Naive B cell (primary cell): ENCODE measurements at regions not wholly inside any gene's neighbourhood (a gene's known extent, or its start where the extent isn't known, plus 50 kb on each side); places are given as distances from the start of the nearest gene placed in this dataset.

Experiments
- ATAC-seq, 2 donors: fragments of 150-1000 bp; cut with Tn5 transposase; 2 replicates each; pipeline ENCODE4 v1.10.0; 2021; ENCODE audit warnings: low read depth in 2 of 2, mild to moderate bottlenecking in 2 of 2, moderate library complexity in 2 of 2
- DNase-seq: peaks from one replicate; pipeline ENCODE4 v3.0.0; 2022
- H3K27ac Mint-ChIP-seq, 6 donors: one replicate each; pipeline ENCODE4 v1.8.0; 2020 to 2022; ENCODE audit warnings: mild to moderate bottlenecking in 6 of 6, mixed read lengths in 6 of 6, moderate library complexity in 5 of 6, inconsistent platforms in 2 of 6
- H3K27me3 Mint-ChIP-seq, 3 donors: one replicate each; pipeline ENCODE4 v1.8.0; 2021 to 2022; ENCODE audit warnings: mixed read lengths in 3 of 3, mild to moderate bottlenecking in 1 of 3
- H3K36me3 Mint-ChIP-seq, 2 donors: one replicate each; pipeline ENCODE4 v1.8.0; 2020 to 2022; ENCODE audit warnings: mixed read lengths in 2 of 2, inconsistent platforms in 1 of 2, mild to moderate bottlenecking in 1 of 2
- H3K4me1 Mint-ChIP-seq, 3 donors: one replicate each; pipeline ENCODE4 v1.8.0; 2020 to 2022; ENCODE audit warnings: mixed read lengths in 3 of 3, inconsistent platforms in 1 of 3, mild to moderate bottlenecking in 1 of 3, moderate library complexity in 1 of 3
- H3K4me3 Mint-ChIP-seq, 8 donors: one replicate each; pipeline ENCODE4 v1.8.0; 2020 to 2022; ENCODE audit warnings: mild to moderate bottlenecking in 8 of 8, mixed read lengths in 8 of 8, moderate library complexity in 8 of 8, inconsistent platforms in 2 of 8
- H3K9me3 Mint-ChIP-seq, 7 donors: one replicate each; pipeline ENCODE4 v1.8.0; 2020 to 2022; ENCODE audit warnings: mixed read lengths in 7 of 7, mild to moderate bottlenecking in 5 of 7, inconsistent platforms in 2 of 7, moderate library complexity in 1 of 7

DNA sequence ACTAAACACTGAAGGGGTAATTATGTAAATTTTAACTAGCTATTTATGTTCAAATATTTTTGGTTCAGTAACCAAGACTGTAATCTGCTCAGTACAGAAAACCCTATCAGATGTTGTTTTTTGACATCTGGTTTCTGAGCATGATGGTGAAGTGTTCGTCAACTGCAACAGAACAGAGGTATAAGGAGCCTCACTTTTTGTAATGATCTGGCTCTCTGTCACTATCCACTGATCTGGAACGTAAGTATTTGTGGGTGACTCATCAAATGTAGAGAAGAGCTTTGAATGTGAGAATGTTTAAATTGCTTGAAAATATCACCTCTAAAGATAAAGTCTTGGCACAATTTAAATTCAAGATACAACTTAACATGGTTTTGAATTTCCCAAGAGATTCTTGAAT lies 213.6 kb upstream of the FAM98A start:
- Mint-ChIP-seq H3K4me3 (no peak overlapping the region), H3K4me1 (no peaks in the 10 kb centered on the region), H3K9me3 (peaks cover 0 to 3% (median 0%) of the 10 kb centered on the region in 7 donors), H3K27ac (no peak overlapping the region), H3K27me3 (peaks cover 0 to 3% (median 0%) of the 10 kb centered on the region in 3 donors), H3K36me3 (no peaks in the 10 kb centered on the region)
- ATAC-seq: no peak
- no peak for DNase-seq

- ATAC-seq (no peak), DNase-seq (no peak)
- peaks cover 0 to 3% (median 0%) of the 10 kb centered on the region in 3 donors for H3K27me3 Mint-ChIP-seq
- H3K27ac Mint-ChIP-seq: no peak overlapping the region
- no peaks in the 10 kb centered on the region for H3K9me3 Mint-ChIP-seq
- H3K4me1 Mint-ChIP-seq: no peaks in the 10 kb centered on the region
- no peak overlapping the region for H3K4me3 Mint-ChIP-seq
- no peaks in the 10 kb centered on the region for H3K36me3 Mint-ChIP-seq
Observed at GRCh38 chr2:33810046-33810835, 211.1 kb upstream of the FAM98A start.

DNA sequence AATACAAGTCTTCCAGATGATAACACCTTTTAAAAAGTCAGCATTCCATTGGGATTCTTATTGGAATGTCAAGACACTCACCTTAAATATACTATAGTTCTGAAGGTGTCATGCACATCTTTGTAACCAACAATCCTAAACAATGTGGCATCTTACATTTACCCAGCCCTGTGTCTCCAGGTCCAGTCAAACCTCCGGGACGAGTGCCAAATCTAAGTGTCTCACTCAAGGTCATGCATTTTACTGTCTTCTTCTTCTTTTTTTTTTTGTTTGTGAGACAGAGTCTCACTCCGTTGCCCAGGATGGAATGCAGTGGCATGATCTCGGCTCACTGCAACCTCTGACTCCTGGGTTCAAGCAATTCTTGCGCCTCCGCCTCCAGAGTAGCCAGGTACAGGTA lies 206.9 kb upstream of the FAM98A start:
- ATAC-seq (no peak), DNase-seq (no peak)
- Mint-ChIP-seq H3K4me1 (no peaks in the 10 kb centered on the region), H3K27me3 (no peaks in the 10 kb centered on the region), H3K27ac (no peak overlapping the region), H3K4me3 (no peak overlapping the region), H3K36me3 (no peaks in the 10 kb centered on the region), H3K9me3 (no peaks in the 10 kb centered on the region)

- H3K27ac Mint-ChIP-seq: peak overlapping the region in 1 of 6 donors; percentile 11
- no peak for ATAC-seq
- no peaks in the 10 kb centered on the region for H3K27me3 Mint-ChIP-seq
- no peaks in the 10 kb centered on the region for H3K4me1 Mint-ChIP-seq
- no peaks in the 10 kb centered on the region for H3K9me3 Mint-ChIP-seq
- no peak overlapping the region for H3K4me3 Mint-ChIP-seq
- no peaks in the 10 kb centered on the region for H3K36me3 Mint-ChIP-seq
- DNase-seq: no peak
Observed at GRCh38 chr2:33804155-33804554, 205.1 kb upstream of the FAM98A start.

GRCh38 chr2:33796511-33796910 lies 197.4 kb upstream of the FAM98A start:
- Mint-ChIP-seq H3K27ac (no peak overlapping the region), H3K27me3 (peaks cover 0 to 10% (median 5%) of the 10 kb centered on the region in 3 donors), H3K36me3 (no peaks in the 10 kb centered on the region), H3K4me3 (no peak overlapping the region), H3K4me1 (no peaks in the 10 kb centered on the region), H3K9me3 (peaks cover 0 to 8% (median 3%) of the 10 kb centered on the region in 7 donors)
- DNase-seq: no peak
- ATAC-seq: no peak

DNA sequence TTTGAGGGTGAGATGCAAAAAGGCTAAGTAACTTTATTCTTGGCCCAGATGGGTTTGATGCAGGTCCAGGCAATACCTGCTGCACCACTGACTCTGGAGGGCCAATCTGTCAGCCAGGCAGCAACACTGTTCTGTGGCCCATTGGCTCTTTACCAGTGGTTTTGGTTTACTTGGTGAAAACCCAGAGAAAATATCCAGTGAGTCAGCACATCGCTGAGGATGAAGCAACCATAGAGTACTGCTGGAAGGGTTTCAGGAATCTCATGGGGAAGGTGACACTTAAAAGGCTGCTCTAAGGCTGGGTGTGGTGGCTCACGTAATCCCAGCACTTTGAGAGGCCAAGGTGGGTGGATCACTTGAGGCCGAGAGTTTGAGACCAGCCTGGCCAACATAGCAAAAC lies 192.5 kb upstream of the FAM98A start:
- H3K27ac Mint-ChIP-seq: no peak overlapping the region
- H3K4me3 Mint-ChIP-seq: no peak overlapping the region
- no peak for ATAC-seq

DNA sequence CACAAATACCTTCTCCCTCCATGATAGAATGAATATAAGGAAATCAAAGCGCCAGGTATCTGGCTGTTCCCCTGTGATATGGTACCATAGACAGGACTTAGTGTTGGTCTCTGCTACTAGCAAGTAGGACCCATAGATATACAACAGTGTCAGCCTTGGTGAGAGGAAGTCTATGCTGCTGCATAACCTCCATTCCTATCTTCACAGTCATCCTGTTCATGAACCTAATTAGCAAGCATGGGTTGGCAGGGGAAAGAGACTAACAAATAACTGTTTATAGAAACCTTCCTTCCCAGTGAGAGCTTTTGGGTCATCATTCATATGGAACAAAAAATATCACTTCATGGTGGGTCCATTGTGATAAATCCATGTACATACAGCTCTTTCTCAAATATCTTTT lies 188.9 kb upstream of the FAM98A start:
- Mint-ChIP-seq H3K9me3 (peaks cover 0 to 8% (median 0%) of the 10 kb centered on the region in 7 donors), H3K27ac (no peak overlapping the region), H3K4me1 (peaks cover 10 to 18% (median 16%) of the 10 kb centered on the region in 3 donors), H3K36me3 (no peaks in the 10 kb centered on the region), H3K27me3 (peaks cover 0 to 9% (median 5%) of the 10 kb centered on the region in 3 donors), H3K4me3 (no peak overlapping the region)
- DNase-seq (no peak), ATAC-seq (no peak)

More for the DNA sequence above, 192.5 kb upstream of the FAM98A start:
- Mint-ChIP-seq H3K9me3 (peaks cover 0 to 8% (median 0%) of the 10 kb centered on the region in 7 donors), H3K36me3 (no peaks in the 10 kb centered on the region), H3K27me3 (peaks cover 0 to 10% (median 5%) of the 10 kb centered on the region in 3 donors), H3K4me1 (no peaks in the 10 kb centered on the region)
- DNase-seq: no peak

DNA sequence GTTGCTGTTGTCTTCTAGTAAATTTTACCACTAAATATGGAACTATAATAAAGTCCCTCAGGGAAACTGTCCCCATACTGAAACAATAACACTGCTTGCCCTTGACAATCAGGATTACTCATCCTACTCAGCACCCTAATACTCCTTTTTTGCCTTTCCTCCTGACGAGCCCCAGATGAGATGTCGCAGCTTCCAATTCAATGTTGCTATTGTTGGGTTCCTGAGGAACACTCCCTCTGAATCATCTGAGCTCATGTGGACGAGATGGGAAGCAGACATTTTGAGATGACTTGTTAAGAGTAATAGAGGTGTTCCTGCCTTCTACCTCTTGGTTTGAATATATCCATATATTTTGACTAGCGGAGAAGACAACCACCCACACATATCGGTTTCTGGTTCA lies 187.8 kb upstream of the FAM98A start:
- H3K4me1 Mint-ChIP-seq: peaks cover 10 to 18% (median 16%) of the 10 kb centered on the region in 3 donors
- no peak for DNase-seq
- H3K27me3 Mint-ChIP-seq: no peaks in the 10 kb centered on the region
- H3K36me3 Mint-ChIP-seq: no peaks in the 10 kb centered on the region
- no peak overlapping the region for H3K4me3 Mint-ChIP-seq
- ATAC-seq: no peak
- no peaks in the 10 kb centered on the region for H3K9me3 Mint-ChIP-seq
- H3K27ac Mint-ChIP-seq: no peak overlapping the region

DNA sequence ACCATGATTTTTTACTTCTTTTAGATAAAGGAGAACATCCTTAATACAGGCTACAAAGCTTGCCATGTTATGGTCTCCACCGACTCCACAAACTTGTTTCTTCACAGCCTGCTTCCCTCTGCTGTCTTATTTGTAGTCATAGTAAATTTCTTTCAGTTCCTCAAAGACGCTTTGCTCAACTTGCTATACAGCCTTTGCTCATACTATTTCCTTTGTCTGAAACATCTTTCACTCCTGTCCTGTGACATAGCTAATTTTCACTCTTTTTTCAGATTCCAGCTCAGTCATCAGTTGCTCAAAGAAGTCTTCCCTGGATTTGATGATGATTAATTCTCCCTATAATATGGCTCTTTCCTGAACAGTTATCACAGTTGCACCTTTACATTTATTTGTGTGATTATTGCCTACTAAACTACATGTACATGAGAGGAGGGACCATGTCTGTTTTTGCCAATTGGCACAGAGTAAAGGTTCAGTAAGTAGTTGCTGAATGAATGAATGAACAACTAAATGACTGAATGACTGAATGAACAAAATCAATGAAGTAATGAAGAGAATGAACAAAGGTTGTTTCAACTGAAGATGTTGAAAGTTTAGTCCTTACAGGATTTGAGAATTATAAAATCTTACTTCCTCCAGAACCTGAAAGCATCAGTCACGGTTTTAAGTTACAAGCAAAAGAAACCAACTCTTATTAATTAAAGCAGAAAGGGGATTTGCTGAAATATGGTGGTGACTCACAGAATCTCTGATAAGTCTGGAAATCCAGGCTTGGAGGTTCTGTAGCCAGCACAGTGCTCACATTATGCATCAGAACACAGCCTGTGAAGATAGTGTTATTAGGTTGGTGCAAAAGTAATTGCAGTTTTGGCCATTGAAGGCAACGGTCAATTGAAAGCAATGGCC lies 186.4 kb upstream of the FAM98A start:
- peaks cover 0 to 3% (median 0%) of the 10 kb centered on the region in 3 donors for H3K27me3 Mint-ChIP-seq
- H3K36me3 Mint-ChIP-seq: no peaks in the 10 kb centered on the region
- H3K4me3 Mint-ChIP-seq: no peak overlapping the region
- no peaks in the 10 kb centered on the region for H3K9me3 Mint-ChIP-seq
- H3K4me1 Mint-ChIP-seq: peaks cover 10 to 18% (median 16%) of the 10 kb centered on the region in 3 donors
- ATAC-seq (peak; percentile 37 to 52), DNase-seq (no peak)
- peak overlapping the region in 2 of 6 donors; percentile 0 to 16 for H3K27ac Mint-ChIP-seq

DNA sequence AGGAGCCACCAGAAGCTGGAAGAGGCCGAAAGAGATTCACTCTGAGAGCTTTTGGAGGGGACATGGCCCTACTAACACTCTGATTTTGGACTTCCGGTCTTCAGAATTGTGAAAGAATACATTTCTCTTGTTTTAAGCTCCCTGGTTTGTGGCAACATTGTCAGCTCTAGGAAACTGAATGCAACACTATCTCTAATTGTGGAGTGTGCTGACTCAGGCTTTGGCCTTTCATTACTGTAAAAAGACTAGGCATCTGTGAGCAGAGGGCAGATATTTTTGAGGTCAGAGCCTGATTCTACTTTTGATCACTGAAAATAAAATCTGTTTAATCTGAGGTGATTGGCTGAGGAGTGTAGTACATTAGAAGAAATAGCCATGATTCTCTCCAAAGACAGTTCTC lies 185.4 kb upstream of the FAM98A start:
- no peak for DNase-seq
- H3K4me1 Mint-ChIP-seq: peaks cover 10 to 18% (median 16%) of the 10 kb centered on the region in 3 donors
- H3K4me3 Mint-ChIP-seq: no peak overlapping the region
- no peaks in the 10 kb centered on the region for H3K9me3 Mint-ChIP-seq
- H3K36me3 Mint-ChIP-seq: no peaks in the 10 kb centered on the region
- peak overlapping the region in 1 of 6 donors; percentile 0 for H3K27ac Mint-ChIP-seq
- ATAC-seq: no peak
- peaks cover 0 to 4% (median 0%) of the 10 kb centered on the region in 3 donors for H3K27me3 Mint-ChIP-seq

DNA sequence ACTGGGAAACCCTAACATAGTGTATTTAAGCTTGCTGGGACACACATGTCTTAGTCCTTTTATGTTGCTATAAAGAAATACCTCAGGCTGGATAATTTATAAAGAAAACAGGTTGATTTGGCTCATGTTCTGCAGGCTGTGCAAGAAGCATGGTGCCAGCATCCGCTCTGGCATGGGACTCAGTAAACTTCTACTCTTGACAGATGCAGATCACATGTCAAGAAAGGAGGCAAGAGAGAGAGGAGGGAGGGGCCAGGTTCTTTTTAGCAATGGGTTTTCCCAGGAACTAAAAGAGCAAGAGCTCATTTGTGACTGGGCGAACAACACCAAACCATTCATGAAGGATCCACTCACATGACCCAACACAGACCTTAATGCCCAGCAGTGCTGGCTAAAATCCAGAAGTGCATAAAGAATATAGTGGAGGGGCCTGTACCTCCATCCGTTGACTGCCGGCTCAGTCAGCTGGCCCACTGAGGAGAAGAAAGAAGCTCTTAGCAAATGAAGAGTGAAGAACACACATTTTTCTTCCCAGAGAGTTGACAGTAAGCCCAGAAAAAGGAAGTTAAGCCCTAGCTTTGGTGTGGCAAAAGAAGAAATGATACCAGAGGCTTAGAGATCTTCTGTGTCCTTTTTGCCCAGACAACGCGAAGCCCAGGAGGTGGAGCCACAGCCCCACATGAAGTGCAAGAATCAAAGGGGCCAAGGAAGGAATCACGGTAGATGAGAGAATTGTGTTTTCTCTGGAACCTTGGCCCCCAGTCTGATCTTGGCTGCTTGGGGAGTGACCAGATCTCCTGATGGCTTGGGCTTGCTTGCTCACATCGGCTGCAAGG lies 183.5 kb upstream of the FAM98A start:
- Mint-ChIP-seq H3K27me3 (peaks cover 0 to 4% (median 0%) of the 10 kb centered on the region in 3 donors), H3K36me3 (no peaks in the 10 kb centered on the region), H3K4me3 (no peak overlapping the region), H3K27ac (peak overlapping the region in 1 of 6 donors; percentile 12), H3K9me3 (no peaks in the 10 kb centered on the region), H3K4me1 (peaks cover 10 to 18% (median 16%) of the 10 kb centered on the region in 3 donors)
- DNase-seq: no peak
- no peak for ATAC-seq

GRCh38 chr2:33777786-33778185 lies 178.7 kb upstream of the FAM98A start:
- DNase-seq: no peak
- H3K27me3 Mint-ChIP-seq: peaks cover 0 to 7% (median 0%) of the 10 kb centered on the region in 3 donors
- no peak overlapping the region for H3K27ac Mint-ChIP-seq
- peaks cover 0 to 8% (median 0%) of the 10 kb centered on the region in 7 donors for H3K9me3 Mint-ChIP-seq
- no peak overlapping the region for H3K4me3 Mint-ChIP-seq
- H3K4me1 Mint-ChIP-seq: no peaks in the 10 kb centered on the region
- ATAC-seq: no peak
- no peaks in the 10 kb centered on the region for H3K36me3 Mint-ChIP-seq

DNA sequence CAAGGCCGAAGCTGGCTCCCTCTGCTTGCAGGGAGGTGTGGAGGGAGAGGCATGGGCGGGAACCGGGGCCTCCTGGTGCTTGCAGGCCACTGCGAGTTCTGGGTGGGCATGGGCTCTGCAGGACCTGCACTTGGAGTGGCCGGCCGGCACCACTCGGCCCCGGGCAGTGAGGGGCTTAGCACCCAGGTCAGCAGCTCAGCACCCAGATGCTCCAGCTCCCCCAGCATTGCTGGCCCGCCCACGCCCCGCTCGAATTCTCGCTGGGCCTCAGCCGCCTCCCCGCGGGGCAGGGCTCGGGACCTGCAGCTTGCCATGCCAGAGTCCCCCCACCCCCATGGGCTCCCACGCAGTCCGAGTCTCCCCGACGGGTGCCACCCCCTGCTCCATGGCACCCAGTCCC lies 176.2 kb upstream of the FAM98A start:
- DNase-seq (no peak), ATAC-seq (no peak)
- Mint-ChIP-seq H3K27ac (no peak overlapping the region), H3K36me3 (no peaks in the 10 kb centered on the region), H3K4me1 (no peaks in the 10 kb centered on the region), H3K27me3 (peaks cover 0 to 3% (median 0%) of the 10 kb centered on the region in 3 donors), H3K4me3 (no peak overlapping the region), H3K9me3 (peaks cover 0 to 8% (median 0%) of the 10 kb centered on the region in 7 donors)
